Activated B cell treated with CpG ODN at 0.5 μM for 24 hours (primary cell): ENCODE measurements at regions not wholly inside any gene's neighbourhood (a gene's known extent, or its start where the extent isn't known, plus 50 kb on each side); places are given as distances from the start of the nearest gene placed in this dataset.

Source experiments
- ATAC-seq: fragments of 200-7000 bp; cut with Tn5 transposase; one replicate; pipeline ENCODE4 v1.10.0; 2021; ENCODE audit warnings: low read depth, mild to moderate bottlenecking, moderate library complexity
- CTCF ChIA-PET: fragments of 350-600 bp; sonication (Branson Sonifier 250); formaldehyde crosslinking; loops from one replicate; lab custom pipeline; 2021; ENCODE audit warnings: antibody characterized with exemption; lab: Charles Lee
- POLR2A ChIA-PET: fragments of 350-600 bp; sonication (Branson Sonifier 250); formaldehyde crosslinking; loops from one replicate; lab custom pipeline; 2021; ENCODE audit warnings: antibody characterized with exemption; lab: Charles Lee
- DNase-seq: peaks from one replicate; pipeline ENCODE4 v3.0.0; 2022
- H3K27ac Mint-ChIP-seq: one replicate; pipeline ENCODE4 v1.8.0; 2020; ENCODE audit warnings: mixed read lengths
- H3K27me3 Mint-ChIP-seq: one replicate; pipeline ENCODE4 v1.8.0; 2021; ENCODE audit warnings: mixed read lengths
- H3K36me3 Mint-ChIP-seq: one replicate; pipeline ENCODE4 v1.8.0; 2021; ENCODE audit warnings: low read depth, mixed read lengths
- H3K4me1 Mint-ChIP-seq: one replicate; pipeline ENCODE4 v1.8.0; 2021; ENCODE audit warnings: mixed read lengths
- H3K4me3 Mint-ChIP-seq: one replicate; pipeline ENCODE4 v1.8.0; 2020; ENCODE audit warnings: mild to moderate bottlenecking, mixed read lengths
- H3K9me3 Mint-ChIP-seq: one replicate; pipeline ENCODE4 v1.8.0; 2020; ENCODE audit warnings: mixed read lengths
- CTCF ChIP-seq: fragments of 200-600 bp; IDR thresholded peaks from one replicate; pipeline ENCODE4 v1.8.0; 2022; ENCODE audit warnings: antibody characterized with exemption, mild to moderate bottlenecking
- intact Hi-C: fragments of 100-400 bp; cut with micrococcal nuclease; formaldehyde crosslinking; loops from one replicate; pipeline ENCODE4 v1.15.1; 2024

- H3K27ac Mint-ChIP-seq = no peak overlapping the region
Measured at GRCh38 chrX:115948018-115948923, 222.3 kb upstream of the AGTR2 start.

GRCh38 chrX:115949900-115950822, 220.4 kb upstream of the AGTR2 start:
- no peaks in the 10 kb centered on the region for H3K27me3 Mint-ChIP-seq
- ChIA-PET CTCF (no interaction called here), POLR2A (no interaction called here)
- no peak overlapping the region for H3K4me3 Mint-ChIP-seq
- H3K9me3 Mint-ChIP-seq = no peaks in the 10 kb centered on the region
- no peaks in the 10 kb centered on the region for H3K36me3 Mint-ChIP-seq
- no peak for DNase-seq
- H3K27ac Mint-ChIP-seq = no peak overlapping the region
- no peak for TF ChIP-seq CTCF
- ATAC-seq = no peak
- intact Hi-C loops = loop anchor here (5.0 kb wide), 2 partner anchors 298 to 618 kb away; no protein-coding TSS in a partner anchor
- H3K4me1 Mint-ChIP-seq = no peaks in the 10 kb centered on the region

More at GRCh38 chrX:115948018-115948923, 222.3 kb upstream of the AGTR2 start:
- intact Hi-C loops = loop anchor here (5.0 kb wide), 2 partner anchors 296 to 616 kb away; no protein-coding TSS in a partner anchor
- DNase-seq (no peak), ATAC-seq (no peak)
- H3K36me3 Mint-ChIP-seq = no peaks in the 10 kb centered on the region
- no peaks in the 10 kb centered on the region for H3K27me3 Mint-ChIP-seq
- POLR2A ChIA-PET = no interaction called here
- TF ChIP-seq CTCF = no peak
- no peaks in the 10 kb centered on the region for H3K4me1 Mint-ChIP-seq
- no peaks in the 10 kb centered on the region for H3K9me3 Mint-ChIP-seq
- no peak overlapping the region for H3K4me3 Mint-ChIP-seq
- CTCF ChIA-PET = no interaction called here

GRCh38 chrX:115952417-115953092, 218.0 kb upstream of the AGTR2 start:
- no peaks in the 10 kb centered on the region for H3K4me1 Mint-ChIP-seq
- no peak overlapping the region for H3K27ac Mint-ChIP-seq

DNA sequence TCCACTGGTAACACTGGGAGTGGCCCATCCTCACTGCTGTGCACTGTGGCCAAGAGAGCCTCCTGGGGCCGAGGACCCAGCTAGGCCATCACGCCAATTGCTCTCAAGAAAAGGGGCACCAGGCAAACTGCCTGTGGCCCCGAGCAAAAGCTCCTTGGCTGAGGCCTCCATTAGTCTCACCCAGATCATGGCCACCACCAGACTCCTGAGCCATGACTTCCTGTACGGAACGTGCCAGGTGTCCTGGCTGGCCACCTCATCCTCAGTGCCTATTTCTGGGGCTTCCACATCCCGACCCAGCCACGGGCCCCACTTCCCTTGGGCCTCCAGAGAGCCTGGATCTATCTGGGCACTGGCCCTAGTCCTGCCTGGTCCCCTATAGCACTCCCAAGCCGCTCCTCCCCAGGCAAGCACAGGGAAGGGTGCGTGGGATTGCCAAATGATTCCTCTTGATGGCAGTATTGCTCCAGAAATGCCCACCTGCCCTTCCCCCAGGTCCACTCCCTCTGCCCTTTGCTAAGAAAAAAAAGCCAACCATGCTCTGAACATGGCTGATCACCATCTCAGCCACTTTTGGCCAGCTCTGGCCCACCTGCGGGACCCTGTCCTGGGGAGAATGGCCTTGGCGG, 212.6 kb upstream of the AGTR2 start:
- H3K9me3 Mint-ChIP-seq = no peaks in the 10 kb centered on the region
- ChIA-PET POLR2A (no interaction called here), CTCF (no interaction called here)
- no peak overlapping the region for H3K4me3 Mint-ChIP-seq
- DNase-seq (no peak), ATAC-seq (no peak)
- intact Hi-C loops = no loop called here
- no peak for TF ChIP-seq CTCF
- no peaks in the 10 kb centered on the region for H3K4me1 Mint-ChIP-seq
- H3K27me3 Mint-ChIP-seq = no peaks in the 10 kb centered on the region
- no peaks in the 10 kb centered on the region for H3K36me3 Mint-ChIP-seq
- H3K27ac Mint-ChIP-seq = no peak overlapping the region

More at GRCh38 chrX:115952417-115953092, 218.0 kb upstream of the AGTR2 start:
- no peaks in the 10 kb centered on the region for H3K27me3 Mint-ChIP-seq
- ATAC-seq (no peak), DNase-seq (no peak)
- POLR2A ChIA-PET = no interaction called here
- CTCF ChIA-PET = no interaction called here
- H3K36me3 Mint-ChIP-seq = no peaks in the 10 kb centered on the region
- no peak for TF ChIP-seq CTCF
- intact Hi-C loops = no loop called here
- H3K4me3 Mint-ChIP-seq = no peak overlapping the region
- H3K9me3 Mint-ChIP-seq = no peaks in the 10 kb centered on the region
